Smooth muscle cell (in vitro differentiated cells): ENCODE measurements at regions not wholly inside any gene's neighbourhood (a gene's known extent, or its start where the extent isn't known, plus 50 kb on each side); places are given as distances from the start of the nearest gene placed in this dataset.

Experiments used
- DNase-seq: peaks from one replicate; lab custom pipeline; 2025; ENCODE audit not compliant: unreplicated experiment; lab: John Stamatoyannopoulos, UW
- H2AFZ ChIP-seq: fragments of 200-600 bp; sonication (generic); 2 replicates; pipeline ENCODE4 v1.6.0; 2016; ENCODE audit warnings: antibody characterized with exemption, low read depth, mild to moderate bottlenecking
- H3F3A ChIP-seq: fragments of 200-600 bp; sonication (generic); 2 replicates; pipeline ENCODE4 v1.6.0; 2017; ENCODE audit warnings: antibody characterized with exemption, low read depth
- H3K27ac ChIP-seq: fragments of 200-600 bp; sonication (generic); 2 replicates; pipeline ENCODE4 v1.5.1; 2016; ENCODE audit warnings: low read depth, mild to moderate bottlenecking
- H3K27me3 ChIP-seq: fragments of 200-600 bp; sonication (generic); 2 replicates; pipeline ENCODE4 v1.6.1; 2016; ENCODE audit warnings: low read depth, mild to moderate bottlenecking
- H3K36me3 ChIP-seq: fragments of 200-600 bp; sonication (generic); 2 replicates; pipeline ENCODE4 v1.5.1; 2016; ENCODE audit warnings: low read depth
- H3K4me1 ChIP-seq: fragments of 200-600 bp; sonication (generic); 2 replicates; pipeline ENCODE4 v1.5.1; 2016; ENCODE audit warnings: low read depth
- H3K4me2 ChIP-seq: fragments of 200-600 bp; sonication (generic); 2 replicates; pipeline ENCODE4 v1.6.0; 2016; ENCODE audit warnings: mild to moderate bottlenecking
- H3K4me3 ChIP-seq: fragments of 200-600 bp; sonication (generic); 2 replicates; pipeline ENCODE4 v1.5.1; 2016; ENCODE audit warnings: mild to moderate bottlenecking
- H3K79me2 ChIP-seq: fragments of 200-600 bp; sonication (generic); 2 replicates; pipeline ENCODE4 v1.6.0; 2016; ENCODE audit warnings: low read depth, mild to moderate bottlenecking
- H3K9ac ChIP-seq: fragments of 200-600 bp; sonication (generic); 2 replicates; pipeline ENCODE4 v1.6.0; 2016; ENCODE audit warnings: low read depth
- H3K9me3 ChIP-seq: fragments of 200-600 bp; sonication (generic); replicated peaks from 2 replicates; pipeline ENCODE4 v1.5.1; 2016; ENCODE audit warnings: low read depth
- H4K20me1 ChIP-seq: fragments of 200-600 bp; sonication (generic); 2 replicates; pipeline ENCODE4 v1.6.0; 2016; ENCODE audit warnings: low read depth
- WGBS: methylation state at CpG from one replicate; pipeline ENCODE4 v1.1.7; 2016; ENCODE audit warnings: low lambda C conversion rate; 5-methylcytosine and 5-hydroxymethylcytosine counted together
- TF ChIP-seq, protein P1 (sequence below): fragments of 200-600 bp; sonication (generic); IDR thresholded peaks from 2 replicates; pipeline ENCODE4 v1.5.1; 2017; ENCODE audit warnings: borderline replicate concordance, mild to moderate bottlenecking, antibody characterized with exemption; ENCODE audit not compliant: insufficient read depth, poor library complexity, severe bottlenecking

DNA sequence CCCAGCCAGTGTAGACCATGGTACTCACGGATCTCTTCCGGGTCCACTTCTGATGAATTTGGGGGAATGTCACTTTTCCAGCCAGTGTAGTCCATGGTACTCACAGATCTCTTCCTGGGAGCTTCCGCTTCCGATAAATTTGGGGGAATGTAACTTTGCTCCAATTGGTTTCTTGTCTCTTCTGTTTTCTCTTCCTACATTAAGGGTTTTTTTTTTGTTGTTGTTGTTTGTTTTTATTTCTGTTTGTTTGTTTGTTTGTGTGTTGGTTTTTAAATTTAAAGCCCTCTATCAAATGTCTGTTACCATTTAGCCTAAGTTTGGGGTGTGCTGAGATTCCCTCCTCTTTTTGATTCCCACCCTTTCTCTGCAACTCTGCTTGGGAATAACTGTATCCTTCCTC lies 475.8 kb upstream of the FZD8 start:
- Histone ChIP-seq H3K79me2 (no peaks in the 10 kb centered on the region), H2AFZ (peak overlapping the region; percentile 92), H3K36me3 (no peaks in the 10 kb centered on the region), H3K4me1 (peaks cover 34% of the 10 kb centered on the region), H3K4me2 (peak overlapping the region; percentile 79), H3K9ac (no peak overlapping the region), H3F3A (peaks cover 14% of the 10 kb centered on the region), H4K20me1 (no peaks in the 10 kb centered on the region), H3K4me3 (no peak overlapping the region), H3K9me3 (no peaks in the 10 kb centered on the region), H3K27me3 (no peaks in the 10 kb centered on the region), H3K27ac (no peak overlapping the region)
- TF ChIP-seq, protein P1, sequence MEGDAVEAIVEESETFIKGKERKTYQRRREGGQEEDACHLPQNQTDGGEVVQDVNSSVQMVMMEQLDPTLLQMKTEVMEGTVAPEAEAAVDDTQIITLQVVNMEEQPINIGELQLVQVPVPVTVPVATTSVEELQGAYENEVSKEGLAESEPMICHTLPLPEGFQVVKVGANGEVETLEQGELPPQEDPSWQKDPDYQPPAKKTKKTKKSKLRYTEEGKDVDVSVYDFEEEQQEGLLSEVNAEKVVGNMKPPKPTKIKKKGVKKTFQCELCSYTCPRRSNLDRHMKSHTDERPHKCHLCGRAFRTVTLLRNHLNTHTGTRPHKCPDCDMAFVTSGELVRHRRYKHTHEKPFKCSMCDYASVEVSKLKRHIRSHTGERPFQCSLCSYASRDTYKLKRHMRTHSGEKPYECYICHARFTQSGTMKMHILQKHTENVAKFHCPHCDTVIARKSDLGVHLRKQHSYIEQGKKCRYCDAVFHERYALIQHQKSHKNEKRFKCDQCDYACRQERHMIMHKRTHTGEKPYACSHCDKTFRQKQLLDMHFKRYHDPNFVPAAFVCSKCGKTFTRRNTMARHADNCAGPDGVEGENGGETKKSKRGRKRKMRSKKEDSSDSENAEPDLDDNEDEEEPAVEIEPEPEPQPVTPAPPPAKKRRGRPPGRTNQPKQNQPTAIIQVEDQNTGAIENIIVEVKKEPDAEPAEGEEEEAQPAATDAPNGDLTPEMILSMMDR = no peak
- WGBS = 71% methylated on average over 4 of the region's 4 CpGs
- DNase-seq = no peak

DNA sequence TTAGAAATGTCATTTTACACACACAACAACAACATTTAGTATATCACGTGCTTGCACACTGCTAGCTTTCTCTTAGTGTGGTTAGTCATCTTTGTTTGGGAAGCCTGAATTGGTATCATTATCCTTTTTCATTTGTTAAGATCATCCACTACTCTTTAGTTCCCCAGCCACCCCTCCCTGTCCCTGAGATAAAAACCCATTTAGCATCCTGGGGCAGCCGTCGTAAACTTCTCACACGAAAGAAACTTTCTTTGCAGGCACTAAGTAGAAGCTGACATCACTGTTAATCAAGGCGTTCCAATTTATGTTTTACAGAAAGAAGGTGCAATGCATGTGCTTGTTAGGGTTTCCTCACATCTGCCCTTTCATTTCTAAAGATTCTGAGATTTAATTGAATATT lies 475.1 kb upstream of the FZD8 start:
- Histone ChIP-seq H3F3A (peaks cover 14% of the 10 kb centered on the region), H3K4me1 (peaks cover 34% of the 10 kb centered on the region), H3K79me2 (no peaks in the 10 kb centered on the region), H2AFZ (peak overlapping the region; percentile 92), H3K9me3 (no peaks in the 10 kb centered on the region), H3K9ac (no peak overlapping the region), H3K27me3 (no peaks in the 10 kb centered on the region), H3K4me2 (peak overlapping the region; percentile 79), H3K4me3 (no peak overlapping the region), H3K36me3 (no peaks in the 10 kb centered on the region), H3K27ac (peak overlapping the region; percentile 49), H4K20me1 (no peaks in the 10 kb centered on the region)
- 7% methylated on average over 5 of the region's 5 CpGs for WGBS
- TF ChIP-seq, protein P1 = no peak
- no peak for DNase-seq

DNA sequence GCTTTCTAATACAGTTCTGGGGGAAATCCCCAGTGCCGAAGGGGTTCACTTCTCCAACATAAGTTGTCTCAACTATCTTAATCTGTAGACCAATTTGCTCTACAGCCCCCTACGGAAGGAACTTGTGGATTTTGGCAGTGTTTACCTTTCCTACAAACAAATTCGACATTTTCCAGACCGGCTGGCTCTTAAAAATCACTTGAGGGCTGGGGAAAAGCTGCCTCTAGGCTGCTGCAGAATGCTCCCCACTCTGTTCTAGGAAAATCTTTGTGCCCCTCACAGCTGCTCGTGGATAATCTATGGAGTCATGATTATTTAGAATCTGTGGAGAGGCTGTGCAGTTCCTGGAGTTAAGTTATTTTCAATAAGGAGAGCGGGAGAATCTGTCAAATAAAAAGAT lies 474.6 kb upstream of the FZD8 start:
- WGBS = 20% methylated on average over 6 of the region's 6 CpGs
- Histone ChIP-seq H3K27ac (peak overlapping the region; percentile 49), H2AFZ (peak overlapping the region; percentile 92)

DNA sequence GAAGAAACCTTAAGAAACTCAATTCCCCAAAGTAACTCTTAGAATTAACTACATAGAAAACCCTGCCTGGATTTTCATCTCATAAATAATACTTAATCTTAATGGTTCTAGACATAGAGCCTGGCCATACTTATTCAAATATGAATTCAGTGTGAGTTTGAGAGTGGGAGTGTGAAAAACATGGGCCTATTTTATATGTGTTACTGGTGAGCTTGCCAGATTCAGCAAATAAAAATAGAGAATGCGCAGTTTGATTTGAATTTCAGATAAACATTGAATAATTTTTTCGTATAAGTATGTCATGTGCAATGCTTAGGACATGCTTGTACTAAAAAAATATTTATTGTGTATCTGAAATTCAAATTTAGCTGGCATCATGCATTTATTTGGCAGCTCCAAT lies 473.9 kb upstream of the FZD8 start:
- Histone ChIP-seq H3K4me1 (peaks cover 34% of the 10 kb centered on the region), H3K79me2 (no peaks in the 10 kb centered on the region), H3K36me3 (no peaks in the 10 kb centered on the region), H3F3A (peaks cover 14% of the 10 kb centered on the region), H3K4me3 (no peak overlapping the region), H2AFZ (peak overlapping the region; percentile 92), H3K9me3 (no peaks in the 10 kb centered on the region), H3K4me2 (peak overlapping the region; percentile 79), H3K27me3 (no peaks in the 10 kb centered on the region), H3K9ac (peak overlapping the region; percentile 44), H4K20me1 (no peaks in the 10 kb centered on the region), H3K27ac (peak overlapping the region; percentile 49)
- TF ChIP-seq, protein P1 = no peak
- DNase-seq = no peak
- 84% methylated on average over 2 of the region's 2 CpGs for WGBS

More for the DNA sequence above, 474.6 kb upstream of the FZD8 start:
- Histone ChIP-seq H3K4me2 (peak overlapping the region; percentile 79), H3K9ac (peak overlapping the region; percentile 44), H3K79me2 (no peaks in the 10 kb centered on the region), H3K9me3 (no peaks in the 10 kb centered on the region), H3F3A (peaks cover 14% of the 10 kb centered on the region), H3K4me3 (no peak overlapping the region), H3K4me1 (peaks cover 34% of the 10 kb centered on the region), H4K20me1 (no peaks in the 10 kb centered on the region), H3K36me3 (no peaks in the 10 kb centered on the region), H3K27me3 (no peaks in the 10 kb centered on the region)
- TF ChIP-seq, protein P1 = no peak
- DNase-seq = no peak
